ENCODE measurements at regions not wholly inside any gene's neighbourhood (a gene's known extent, or its start where the extent isn't known, plus 50 kb on each side); places are given as distances from the start of the nearest gene placed in this dataset.

- TF ChIP-seq CTCF (IDR thresholded peaks at IDR 0.05) (no peak), POLR2A (IDR thresholded peaks at IDR 0.05) (no peak)
Measured at GRCh38 chr2:234747032-234747431, 204.8 kb upstream of the SH3BP4 start.
